NCI-H2029 treated with DMSO at 0.1 percent for 48 hours (cell line): ENCODE measurements at regions not wholly inside any gene's neighbourhood (a gene's known extent, or its start where the extent isn't known, plus 50 kb on each side); places are given as distances from the start of the nearest gene placed in this dataset.

ENCODE experiments used
- DNase-seq: peaks from one replicate; lab custom pipeline; 2025; lab: John Stamatoyannopoulos, UW

DNA sequence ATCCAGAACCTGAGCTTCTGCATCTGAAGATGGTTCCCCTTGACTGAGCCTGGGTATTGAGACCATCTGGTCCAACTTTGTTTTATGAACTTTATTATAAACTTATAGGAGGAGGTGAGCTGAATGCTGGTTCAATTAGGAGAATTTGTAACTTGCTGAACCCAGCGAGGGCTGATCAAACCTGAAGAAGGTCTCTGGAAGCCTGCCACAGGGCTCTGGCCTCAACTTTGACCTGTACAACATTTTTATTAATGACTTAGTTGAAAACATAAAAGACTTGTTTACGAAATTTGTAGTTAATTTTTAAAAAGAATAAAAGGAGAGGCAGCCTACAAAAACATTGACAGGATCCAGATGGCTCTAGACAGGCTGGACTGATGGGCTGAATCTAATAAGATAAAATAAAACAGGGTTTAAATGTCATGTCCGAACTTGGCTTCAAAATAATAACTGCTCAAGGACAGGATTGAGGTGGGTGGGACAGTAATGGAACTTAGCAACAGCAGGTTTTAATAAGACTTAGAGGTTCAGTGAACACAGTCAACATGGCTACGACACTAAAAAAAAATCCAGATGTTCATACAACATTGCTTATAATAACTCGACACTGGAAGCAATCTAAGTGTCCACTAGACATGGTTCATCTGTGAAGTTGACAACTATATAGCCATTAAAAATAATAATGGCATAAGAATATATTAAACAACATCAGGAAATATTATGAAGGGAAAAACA, 53.4 kb upstream of the GJB5 start:
- no peak for DNase-seq
